Glutamatergic neuron (in vitro differentiated cells): ENCODE measurements at regions not wholly inside any gene's neighbourhood (a gene's known extent, or its start where the extent isn't known, plus 50 kb on each side); places are given as distances from the start of the nearest gene placed in this dataset. TPM values are rescaled to one million over a fixed set of nuclear protein-coding genes. Genes with fewer than 3 reads are reported as not detected.
"Not testable (repeated sequence)": the region's sequence is repeated elsewhere in the genome, so short reads cannot be mapped to it uniquely, and the experiment has no call there.

Source experiments
- DNase-seq: peaks from one replicate; pipeline ENCODE4 v3.0.0; 2022
- H3K27ac Mint-ChIP-seq: one replicate; pipeline ENCODE4 v1.8.0; 2020; ENCODE audit warnings: mild to moderate bottlenecking, mixed read lengths, inconsistent platforms; ENCODE audit not compliant: unreplicated experiment
- H3K27me3 Mint-ChIP-seq: one replicate; pipeline ENCODE4 v1.8.0; 2020; ENCODE audit warnings: mild to moderate bottlenecking, moderate library complexity, mixed read lengths, inconsistent platforms; ENCODE audit not compliant: unreplicated experiment
- H3K36me3 Mint-ChIP-seq: one replicate; pipeline ENCODE4 v1.8.0; 2020; ENCODE audit warnings: mild to moderate bottlenecking, mixed read lengths, inconsistent platforms; ENCODE audit not compliant: unreplicated experiment
- H3K4me1 Mint-ChIP-seq: one replicate; pipeline ENCODE4 v1.8.0; 2020; ENCODE audit warnings: mild to moderate bottlenecking, low read depth, mixed read lengths, inconsistent platforms; ENCODE audit not compliant: unreplicated experiment
- H3K4me3 Mint-ChIP-seq: one replicate; pipeline ENCODE4 v1.8.0; 2020; ENCODE audit warnings: mild to moderate bottlenecking, mixed read lengths, inconsistent platforms; ENCODE audit not compliant: unreplicated experiment
- H3K9me3 Mint-ChIP-seq: one replicate; pipeline ENCODE4 v1.8.0; 2020; ENCODE audit warnings: mild to moderate bottlenecking, moderate library complexity, mixed read lengths, inconsistent platforms; ENCODE audit not compliant: unreplicated experiment
- microRNA-seq: library from miRNA; unstranded; fragments of <30 nt; microRNA quantifications from one replicate; pipeline ENCODE4, GENCODE V29; 2020; ENCODE audit not compliant: unreplicated experiment
- TF ChIP-seq, protein P1 (sequence below): fragments of 200-600 bp; sonication (generic); IDR thresholded peaks from one replicate; pipeline ENCODE4 v1.5.0; 2021; ENCODE audit not compliant: partially characterized antibody, unreplicated experiment

- H3K9me3 Mint-ChIP-seq: no peaks in the 10 kb centered on the region
- TF ChIP-seq, protein P1, sequence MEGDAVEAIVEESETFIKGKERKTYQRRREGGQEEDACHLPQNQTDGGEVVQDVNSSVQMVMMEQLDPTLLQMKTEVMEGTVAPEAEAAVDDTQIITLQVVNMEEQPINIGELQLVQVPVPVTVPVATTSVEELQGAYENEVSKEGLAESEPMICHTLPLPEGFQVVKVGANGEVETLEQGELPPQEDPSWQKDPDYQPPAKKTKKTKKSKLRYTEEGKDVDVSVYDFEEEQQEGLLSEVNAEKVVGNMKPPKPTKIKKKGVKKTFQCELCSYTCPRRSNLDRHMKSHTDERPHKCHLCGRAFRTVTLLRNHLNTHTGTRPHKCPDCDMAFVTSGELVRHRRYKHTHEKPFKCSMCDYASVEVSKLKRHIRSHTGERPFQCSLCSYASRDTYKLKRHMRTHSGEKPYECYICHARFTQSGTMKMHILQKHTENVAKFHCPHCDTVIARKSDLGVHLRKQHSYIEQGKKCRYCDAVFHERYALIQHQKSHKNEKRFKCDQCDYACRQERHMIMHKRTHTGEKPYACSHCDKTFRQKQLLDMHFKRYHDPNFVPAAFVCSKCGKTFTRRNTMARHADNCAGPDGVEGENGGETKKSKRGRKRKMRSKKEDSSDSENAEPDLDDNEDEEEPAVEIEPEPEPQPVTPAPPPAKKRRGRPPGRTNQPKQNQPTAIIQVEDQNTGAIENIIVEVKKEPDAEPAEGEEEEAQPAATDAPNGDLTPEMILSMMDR: no peak
- DNase-seq: no peak
- no peak overlapping the region for H3K4me3 Mint-ChIP-seq
- no peaks in the 10 kb centered on the region for H3K36me3 Mint-ChIP-seq
- H3K27me3 Mint-ChIP-seq: no peaks in the 10 kb centered on the region
- H3K27ac Mint-ChIP-seq: no peak overlapping the region
- no peaks in the 10 kb centered on the region for H3K4me1 Mint-ChIP-seq
These were observed 56.0 kb upstream of the RASA1 start for GRCh38 chr5:87211676-87212075.

DNA sequence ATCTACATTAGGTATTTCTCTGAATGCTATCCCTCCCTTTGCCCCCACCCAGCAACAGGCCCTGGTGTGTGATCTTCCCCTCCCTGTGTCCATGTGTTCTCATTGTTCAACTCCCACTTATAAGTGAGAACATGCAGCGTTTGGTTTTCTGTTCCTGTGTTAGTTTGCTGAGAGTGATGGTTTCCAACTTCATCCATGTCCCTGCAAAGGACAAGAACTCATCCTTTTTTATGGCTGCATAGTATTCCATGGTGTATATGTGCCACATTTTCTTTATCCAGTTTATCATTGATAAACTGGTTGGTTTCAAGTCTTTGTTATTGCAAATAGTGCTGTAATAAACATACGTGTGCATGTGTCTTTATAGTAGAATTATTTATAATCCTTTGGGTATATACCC lies 55.5 kb upstream of the RASA1 start:
- H3K27me3 Mint-ChIP-seq, H3K4me3 Mint-ChIP-seq, H3K36me3 Mint-ChIP-seq, H3K9me3 Mint-ChIP-seq, DNase-seq, H3K4me1 Mint-ChIP-seq, H3K27ac Mint-ChIP-seq: not testable (repeated sequence)

DNA sequence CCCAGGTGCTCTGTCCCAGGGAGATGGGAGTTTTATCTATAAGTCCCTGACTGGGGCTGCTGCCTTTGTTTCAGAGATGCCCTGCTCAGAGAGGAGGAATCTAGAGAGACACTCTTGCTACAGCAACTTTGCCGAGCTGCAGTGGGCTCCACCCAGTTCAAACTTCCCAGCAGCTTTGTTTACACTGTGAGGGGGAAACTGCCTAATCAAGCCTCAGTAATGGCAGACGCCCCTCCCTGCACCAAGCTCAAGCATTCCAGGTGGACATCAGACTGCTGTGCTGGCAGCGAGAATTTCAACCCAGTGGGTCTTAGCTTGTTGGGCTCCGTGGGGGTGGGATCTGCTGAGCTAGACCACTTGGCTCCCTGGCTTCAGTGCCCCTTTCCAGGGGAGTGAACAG lies 50.2 kb upstream of the RASA1 start:
- H3K36me3 Mint-ChIP-seq, H3K4me3 Mint-ChIP-seq, H3K27ac Mint-ChIP-seq, H3K27me3 Mint-ChIP-seq, H3K4me1 Mint-ChIP-seq, H3K9me3 Mint-ChIP-seq, DNase-seq: not testable (repeated sequence)

Small RNA genes in the stretch of these regions (microRNA-seq; reads per million reads assigned to microRNA genes)
- not detected for gene MIR4280
